ENCODE measurements at regions not wholly inside any gene's neighbourhood (a gene's known extent, or its start where the extent isn't known, plus 50 kb on each side); places are given as distances from the start of the nearest gene placed in this dataset.
"Not testable (repeated sequence)": the region's sequence is repeated elsewhere in the genome, so short reads cannot be mapped to it uniquely, and the experiment has no call there.

DNA sequence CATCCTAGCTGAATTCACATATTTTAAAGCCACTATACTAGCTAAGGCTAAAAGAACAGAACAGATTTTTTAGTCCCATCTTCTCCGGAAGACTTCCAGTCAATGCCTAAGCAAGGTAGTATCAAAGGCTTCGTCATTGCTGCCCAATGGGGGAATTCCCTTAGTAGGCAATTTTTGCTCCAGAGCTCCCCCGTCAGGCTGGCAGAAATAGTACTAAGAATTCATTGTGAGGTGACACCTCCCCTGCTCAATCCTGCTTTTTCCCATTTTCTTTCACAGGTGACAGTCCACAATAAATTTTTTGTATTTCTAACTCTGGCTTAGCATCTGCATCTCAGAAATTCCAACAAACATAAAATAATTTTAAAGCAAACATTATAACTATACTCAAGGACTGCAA is 52.8 kb upstream of the SRSF6 start:
- peak in 1 of 2 donors; percentile 35 for DNase-seq

DNA sequence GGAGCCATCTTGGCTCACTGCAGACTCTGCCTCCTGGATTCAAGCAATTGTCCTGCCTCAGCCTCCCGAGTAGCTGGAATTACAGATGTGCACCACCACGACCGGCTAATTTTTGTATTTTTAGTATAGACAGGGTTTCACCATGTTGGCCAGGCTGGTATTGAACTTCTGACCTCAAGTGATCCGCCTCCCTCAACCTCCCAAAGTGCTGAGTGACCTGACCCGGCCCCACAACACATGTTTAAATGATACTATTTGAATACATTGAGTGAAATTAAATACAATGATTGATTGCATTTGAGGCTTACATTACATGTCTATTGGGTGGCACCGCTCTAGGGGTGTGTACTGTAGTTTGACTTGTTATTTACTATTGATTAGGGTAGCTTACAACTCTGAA is 56.8 kb upstream of the SRSF6 start:
- DNase-seq: not testable (repeated sequence)

GRCh38 chr20:43398676-43399324 is 58.9 kb upstream of the SRSF6 start:
- DNase-seq: no peak

GRCh38 chr20:43397147-43397546 is 60.5 kb upstream of the SRSF6 start:
- no peak for DNase-seq

DNA sequence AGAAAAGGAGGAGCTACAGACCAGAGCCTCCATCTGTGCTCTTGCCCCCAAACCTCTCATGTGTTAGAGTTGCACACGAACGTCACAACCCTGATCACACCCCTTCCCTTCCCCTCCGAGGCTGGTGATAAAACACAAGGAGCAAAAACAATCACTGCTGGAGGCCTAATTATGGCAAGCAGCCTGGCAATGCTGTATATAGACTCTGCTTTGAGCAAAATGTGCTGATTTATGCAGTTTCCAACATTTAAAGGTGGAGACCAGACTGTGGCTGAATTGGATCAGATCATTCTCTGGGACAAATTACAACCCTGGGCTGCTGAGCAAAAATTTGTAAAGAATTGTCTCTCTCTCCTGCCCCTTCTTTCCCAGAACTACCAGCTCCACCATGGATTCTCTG is 64.6 kb upstream of the SRSF6 start:
- no peak for DNase-seq

DNA sequence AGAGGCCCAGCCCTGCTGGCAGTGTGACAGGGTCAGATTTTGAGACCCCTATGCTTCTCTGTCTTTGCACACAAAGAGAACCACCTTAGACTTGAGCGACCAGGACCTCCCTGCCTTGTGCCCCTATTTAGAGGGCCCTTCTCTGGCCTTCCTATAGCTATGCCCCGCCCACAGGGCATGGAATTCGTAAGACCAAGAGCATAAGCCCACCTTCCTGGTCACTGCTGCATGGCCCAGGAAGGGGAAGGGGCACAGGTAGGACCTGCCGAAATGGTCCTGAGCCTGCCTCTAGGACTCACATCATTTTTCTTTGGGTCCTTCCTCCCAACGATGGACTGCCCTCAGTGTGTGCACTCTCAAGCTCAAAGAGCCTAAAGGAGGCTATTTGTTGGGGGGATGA is 65.1 kb upstream of the SRSF6 start:
- no peak for DNase-seq

GRCh38 chr20:43389839-43390626 is 67.7 kb upstream of the SRSF6 start:
- DNase-seq: no peak

GRCh38 chr20:43389211-43389610 is 68.5 kb upstream of the SRSF6 start:
- no peak for DNase-seq

- DNase-seq: peak in 1 of 2 donors; percentile 1
These were observed 69.3 kb upstream of the SRSF6 start for GRCh38 chr20:43388268-43389002.

DNA sequence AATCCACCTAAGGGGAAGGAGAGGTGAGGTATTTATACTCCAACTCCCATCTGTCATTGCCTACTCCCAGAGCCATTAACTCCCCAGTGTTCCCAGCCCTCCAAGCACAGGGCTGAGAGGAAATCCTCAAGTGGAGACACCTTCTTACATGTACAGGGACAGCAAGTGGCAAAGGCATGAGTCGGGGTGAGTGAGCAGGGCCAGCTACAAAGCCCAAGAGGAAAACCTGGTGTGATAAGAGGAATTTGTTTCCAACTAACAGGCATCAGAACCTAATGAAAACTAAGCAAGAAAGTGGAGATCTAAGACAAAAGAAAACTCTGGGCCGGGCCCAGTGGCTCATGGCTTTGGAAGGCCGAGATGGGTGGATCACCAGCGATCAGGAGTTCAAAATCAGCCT is 70.0 kb upstream of the SRSF6 start:
- no peak for DNase-seq

GRCh38 chr20:43386878-43387277 is 70.8 kb upstream of the SRSF6 start:
- peak in 1 of 2 donors; percentile 2 for DNase-seq

- no peak for DNase-seq
These were observed 71.8 kb upstream of the SRSF6 start for GRCh38 chr20:43385914-43386313.

DNA sequence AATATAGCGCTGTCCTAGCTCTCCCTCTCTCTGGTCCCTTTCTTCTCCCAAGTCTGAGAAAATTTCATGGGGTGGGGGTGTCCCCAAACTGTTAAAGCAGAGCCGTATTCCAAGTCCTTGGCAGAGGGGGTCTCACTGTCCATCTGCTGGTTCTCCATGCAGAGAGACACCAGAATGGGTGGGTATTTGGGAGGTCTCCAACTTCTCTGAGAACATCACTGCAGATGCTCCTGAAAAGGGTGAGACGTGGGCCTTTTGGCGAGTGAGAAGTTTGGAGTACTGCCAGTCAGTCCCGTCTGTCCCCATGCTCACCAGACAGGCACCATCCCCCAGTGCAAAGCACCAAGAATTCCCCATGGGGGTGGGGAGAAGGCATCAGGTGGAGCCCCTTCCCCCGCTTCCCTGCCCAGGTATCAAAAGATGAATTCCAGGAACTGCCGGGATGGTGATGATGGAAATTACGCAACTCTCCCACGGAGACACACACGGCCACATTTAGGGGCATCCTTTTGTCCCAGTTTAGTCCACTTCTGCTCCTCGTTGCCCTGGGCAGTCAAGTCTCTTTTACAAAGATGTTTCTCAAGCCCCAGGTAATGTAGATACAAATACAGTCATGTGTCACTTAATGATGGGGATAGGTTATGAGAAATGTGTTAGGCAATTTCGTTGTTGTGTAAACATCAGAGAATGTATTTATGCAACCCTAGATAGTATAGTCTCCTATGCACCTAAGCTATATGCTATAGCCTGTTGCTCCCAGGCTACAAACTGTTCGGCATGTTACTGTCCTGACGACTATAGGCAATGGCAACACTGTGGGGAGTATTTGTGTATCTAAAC is 73.4 kb upstream of the SRSF6 start:
- DNase-seq: no peak

GRCh38 chr20:43383026-43383795 is 74.5 kb upstream of the SRSF6 start:
- no peak for DNase-seq

DNA sequence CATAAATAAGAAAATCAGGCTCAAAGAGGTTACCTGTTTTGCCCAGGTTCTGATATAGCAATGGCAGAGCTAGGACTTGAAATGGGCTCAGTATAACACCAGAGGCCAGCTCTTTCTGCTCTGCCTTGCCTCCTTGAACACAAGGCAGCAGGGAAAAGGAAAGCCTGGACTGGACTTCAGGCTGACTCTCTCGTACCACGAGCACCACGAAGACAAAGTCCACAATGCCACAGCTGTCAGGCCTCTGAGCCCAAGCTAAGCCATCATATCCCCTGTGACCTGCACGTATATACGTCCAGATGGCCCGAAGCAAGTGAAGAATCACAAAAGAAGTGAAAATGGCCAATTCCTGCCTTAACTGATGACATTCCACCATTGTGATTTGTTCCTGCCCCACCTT is 75.6 kb upstream of the SRSF6 start:
- not testable (repeated sequence) for DNase-seq

DNA sequence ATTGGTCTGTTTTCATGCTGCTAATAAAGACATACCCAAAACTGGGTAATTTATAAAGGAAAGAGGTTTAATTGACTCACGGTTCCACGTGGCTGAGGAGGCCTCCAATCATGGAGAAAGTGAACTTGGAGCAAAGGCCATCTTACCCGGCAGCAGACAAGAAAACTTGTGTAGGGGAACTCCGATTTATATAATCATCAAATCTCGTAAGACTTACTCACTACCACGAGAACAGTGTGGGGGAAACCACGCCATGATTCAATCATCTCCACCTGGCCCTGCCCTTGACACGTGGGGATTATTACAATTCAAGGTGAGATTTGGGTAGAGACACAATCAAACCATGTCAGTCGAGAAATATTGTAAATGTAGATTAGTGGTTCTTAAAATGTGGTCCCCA is 76.2 kb upstream of the SRSF6 start:
- DNase-seq: not testable (repeated sequence)

DNA sequence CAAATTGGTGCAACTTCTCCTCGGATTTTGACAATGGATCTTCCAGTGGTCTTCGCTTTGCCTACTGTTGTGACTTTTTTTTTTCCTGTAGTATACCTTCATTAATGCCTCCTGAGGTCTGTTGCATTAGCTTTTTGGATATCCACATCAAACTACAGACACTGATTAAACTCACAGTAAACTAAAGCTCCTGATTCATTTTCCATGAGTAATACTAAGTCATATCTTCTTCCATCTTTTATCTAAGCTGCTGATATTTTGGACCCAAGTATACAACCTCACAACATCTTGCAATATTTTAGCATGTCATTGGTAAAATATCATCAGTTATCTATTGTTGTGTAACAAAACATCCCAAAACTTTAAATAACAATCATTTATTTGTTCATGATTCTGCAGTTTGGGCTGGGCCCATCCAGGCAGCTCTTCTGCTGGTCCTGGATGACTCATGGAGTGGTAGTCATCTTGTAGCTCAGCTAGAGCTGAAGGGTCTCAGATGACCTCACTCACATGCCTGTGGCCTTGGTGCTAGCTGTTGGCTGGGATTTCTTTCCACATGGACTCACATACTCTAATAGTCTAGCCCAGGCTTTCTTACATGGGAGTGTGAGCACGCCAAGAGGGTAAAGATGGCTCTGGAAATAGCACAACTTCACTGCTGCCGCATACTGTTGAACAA is 78.3 kb upstream of the SRSF6 start:
- DNase-seq: no peak

DNA sequence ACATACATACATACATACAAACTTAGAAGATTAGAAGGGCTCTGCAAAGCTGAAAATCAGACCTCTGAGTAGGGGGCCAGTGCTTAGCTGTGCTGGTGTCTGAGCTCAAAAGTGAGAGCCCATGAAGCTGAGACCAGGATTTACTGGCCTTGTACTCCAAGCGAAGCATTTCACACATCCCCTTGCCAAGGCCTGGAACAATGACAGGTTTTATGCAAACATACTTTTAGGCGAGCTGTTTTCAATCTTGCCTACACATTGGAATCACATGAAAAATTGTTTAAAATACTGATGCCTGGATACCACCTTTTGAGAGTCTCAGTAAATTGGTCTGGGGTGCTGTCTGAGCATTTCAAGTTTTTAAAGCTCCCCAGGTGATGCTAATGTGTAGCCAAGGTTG is 80.9 kb upstream of the SRSF6 start:
- no peak for DNase-seq

- DNase-seq: peak; percentile 2 to 10
These were observed 82.1 kb upstream of the SRSF6 start for GRCh38 chr20:43375591-43375990.

GRCh38 chr20:43372051-43372450 is 85.6 kb upstream of the SRSF6 start:
- no peak for DNase-seq

DNA sequence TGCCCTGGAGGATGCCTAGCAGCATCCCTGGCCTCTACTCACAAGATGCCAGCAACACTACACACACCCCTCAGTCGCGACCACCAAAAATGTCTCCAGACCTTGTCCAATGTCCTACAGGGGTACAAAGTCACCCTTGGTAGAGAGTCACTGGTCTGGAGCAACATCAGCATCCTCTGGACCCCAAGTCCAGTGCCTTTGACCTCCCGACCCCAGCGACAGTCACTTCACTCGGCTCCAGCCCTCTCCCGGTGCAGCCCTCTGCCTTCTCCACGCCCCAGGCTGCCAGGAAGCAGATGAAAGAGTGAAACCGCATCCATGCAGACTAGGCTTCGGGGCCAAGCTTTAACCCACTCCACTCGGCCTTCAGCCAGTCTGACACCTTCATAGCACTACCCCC is 92.0 kb upstream of the SRSF6 start:
- no peak for DNase-seq

Data from inflammatory macrophage (primary cell).